ENCODE measurements at regions not wholly inside any gene's neighbourhood (a gene's known extent, or its start where the extent isn't known, plus 50 kb on each side); places are given as distances from the start of the nearest gene placed in this dataset.

DNA sequence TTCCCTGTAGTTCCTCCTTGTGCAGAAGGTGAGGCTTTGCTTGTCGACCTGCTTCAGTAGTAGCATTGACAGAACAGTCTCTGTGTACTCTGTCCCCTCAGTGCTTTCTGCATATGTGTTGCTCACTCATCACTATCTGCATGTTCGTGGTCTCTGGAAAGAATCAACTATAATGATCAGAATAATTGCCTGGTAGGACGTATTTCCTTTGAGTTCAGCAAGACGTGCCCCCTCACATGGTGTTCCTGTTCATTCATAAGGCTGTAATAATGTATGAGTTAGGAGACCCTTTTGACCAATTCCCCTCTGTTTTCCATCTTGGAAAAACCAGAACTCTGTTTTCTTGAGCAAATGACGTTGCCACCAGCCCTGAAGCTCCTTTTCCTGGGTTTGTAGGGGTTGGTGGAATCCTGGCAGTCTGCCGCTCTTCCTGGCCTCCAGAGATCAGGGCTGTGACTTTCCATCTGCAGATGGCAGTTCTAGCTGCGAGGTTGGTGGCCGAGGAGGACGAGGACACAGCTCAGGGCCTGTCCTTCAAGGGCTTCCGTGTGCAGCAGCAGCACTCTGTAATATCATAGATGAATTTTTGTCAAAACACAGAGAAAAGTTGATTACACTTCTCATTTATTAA, 61.9 kb downstream of the EXOSC2 start:
- H3K4me3 ChIP-seq (ENCODE audit: low read length): no peak overlapping the region
- TF ChIP-seq CTCF (IDR thresholded peaks at IDR 0.05; ENCODE audit: insufficient read depth, low read depth, low read length, missing control alignments): no peak
- no peak for DNase-seq (ENCODE audit: low read depth)

DNA sequence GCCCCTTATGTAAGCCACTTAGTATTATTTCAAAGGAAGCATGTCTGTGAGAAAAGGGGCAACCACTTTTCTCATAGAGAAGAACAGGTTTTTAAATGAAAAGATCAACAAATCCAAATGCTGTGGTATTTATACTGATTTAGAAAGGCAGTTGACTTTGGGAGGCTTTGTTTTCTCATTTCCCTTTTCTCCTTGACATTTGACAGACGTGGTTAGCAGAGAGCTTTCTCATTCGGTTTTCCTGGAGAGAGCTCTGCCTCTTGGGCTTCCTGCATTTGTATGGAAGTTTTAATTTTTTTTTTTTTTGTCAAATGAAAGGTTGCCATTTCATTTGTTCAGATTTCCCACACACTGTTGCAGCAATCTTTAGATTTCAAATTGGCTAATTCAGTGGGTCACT, 62.5 kb downstream of the EXOSC2 start:
- DNase-seq (ENCODE audit: low read depth): no peak
- no peak for TF ChIP-seq CTCF (IDR thresholded peaks at IDR 0.05; ENCODE audit: insufficient read depth, low read depth, low read length, missing control alignments)
- H3K4me3 ChIP-seq (ENCODE audit: low read length): no peak overlapping the region

- no peak overlapping the region for H3K4me3 ChIP-seq (ENCODE audit: low read length)
- TF ChIP-seq CTCF (IDR thresholded peaks at IDR 0.05; ENCODE audit: insufficient read depth, low read depth, low read length, missing control alignments): no peak
- no peak for DNase-seq (ENCODE audit: low read depth)
These were observed 63.0 kb downstream of the EXOSC2 start for GRCh38 chr9:130756455-130757152.

DNA sequence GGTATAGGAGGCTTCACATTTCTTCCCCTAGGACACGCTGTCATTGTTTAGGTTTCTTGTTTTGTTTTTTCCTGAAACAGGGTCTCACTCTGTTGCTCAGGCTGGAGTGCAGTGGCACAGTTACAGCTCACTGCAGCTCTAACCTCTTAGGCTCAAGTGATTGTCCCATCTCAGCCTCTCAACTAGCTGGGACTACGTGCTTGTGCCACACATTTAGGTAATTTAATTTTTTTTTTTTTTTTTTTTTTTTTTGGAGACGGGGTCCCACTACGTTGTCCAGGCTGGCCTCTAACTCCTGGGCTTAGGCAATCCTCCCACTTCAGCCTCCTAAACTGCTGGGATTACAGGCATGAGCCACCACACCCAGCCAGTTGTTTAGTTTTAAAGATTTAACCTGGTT, 66.2 kb downstream of the EXOSC2 start:
- no peak for TF ChIP-seq CTCF (IDR thresholded peaks at IDR 0.05; ENCODE audit: insufficient read depth, low read depth, low read length, missing control alignments)
- no peak overlapping the region for H3K4me3 ChIP-seq (ENCODE audit: low read length)
- no peak for DNase-seq (ENCODE audit: low read depth)

DNA sequence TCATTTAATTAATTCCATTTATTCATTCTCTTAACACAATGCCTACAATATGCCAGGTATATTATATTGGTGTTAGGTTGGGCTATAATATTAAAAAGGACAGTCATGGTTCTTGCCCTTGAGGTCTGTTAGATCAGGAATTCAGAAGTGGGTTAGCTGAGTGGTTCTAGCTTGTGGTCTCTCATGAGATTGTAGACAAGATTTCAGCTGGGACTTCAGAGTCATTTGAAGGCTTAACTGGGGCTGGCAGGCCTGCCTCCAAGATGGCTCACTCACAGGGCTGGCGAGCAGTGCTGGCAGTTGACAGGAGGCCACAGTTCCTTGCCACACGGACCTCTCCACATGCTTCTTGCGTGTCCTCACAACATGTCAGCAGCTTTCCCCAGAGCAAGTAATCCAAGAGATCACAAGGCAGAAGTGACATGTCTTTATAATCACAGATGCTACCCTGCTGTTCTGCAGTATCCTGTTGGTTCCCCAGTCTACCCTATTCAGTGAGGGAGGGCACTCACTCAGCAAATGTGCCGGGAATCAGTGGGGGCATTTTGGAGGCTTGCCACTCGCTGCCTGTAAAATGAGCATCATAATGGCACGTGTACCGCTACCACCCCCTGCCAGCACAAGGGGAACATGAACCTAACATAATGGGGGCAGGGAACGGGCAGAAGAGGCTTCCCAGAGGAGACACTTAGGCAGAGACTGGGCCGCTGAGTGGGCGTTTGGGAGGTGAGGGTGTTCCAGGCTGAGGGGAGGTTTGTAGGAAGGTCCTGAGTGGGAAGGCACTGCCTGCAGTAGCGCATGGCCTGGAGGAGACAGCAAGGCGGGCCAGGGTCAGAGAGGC, 70.0 kb downstream of the EXOSC2 start:
- DNase-seq (ENCODE audit: low read depth): no peak
- H3K4me3 ChIP-seq (ENCODE audit: low read length): no peak overlapping the region
- no peak for TF ChIP-seq CTCF (IDR thresholded peaks at IDR 0.05; ENCODE audit: insufficient read depth, low read depth, low read length, missing control alignments)

DNA sequence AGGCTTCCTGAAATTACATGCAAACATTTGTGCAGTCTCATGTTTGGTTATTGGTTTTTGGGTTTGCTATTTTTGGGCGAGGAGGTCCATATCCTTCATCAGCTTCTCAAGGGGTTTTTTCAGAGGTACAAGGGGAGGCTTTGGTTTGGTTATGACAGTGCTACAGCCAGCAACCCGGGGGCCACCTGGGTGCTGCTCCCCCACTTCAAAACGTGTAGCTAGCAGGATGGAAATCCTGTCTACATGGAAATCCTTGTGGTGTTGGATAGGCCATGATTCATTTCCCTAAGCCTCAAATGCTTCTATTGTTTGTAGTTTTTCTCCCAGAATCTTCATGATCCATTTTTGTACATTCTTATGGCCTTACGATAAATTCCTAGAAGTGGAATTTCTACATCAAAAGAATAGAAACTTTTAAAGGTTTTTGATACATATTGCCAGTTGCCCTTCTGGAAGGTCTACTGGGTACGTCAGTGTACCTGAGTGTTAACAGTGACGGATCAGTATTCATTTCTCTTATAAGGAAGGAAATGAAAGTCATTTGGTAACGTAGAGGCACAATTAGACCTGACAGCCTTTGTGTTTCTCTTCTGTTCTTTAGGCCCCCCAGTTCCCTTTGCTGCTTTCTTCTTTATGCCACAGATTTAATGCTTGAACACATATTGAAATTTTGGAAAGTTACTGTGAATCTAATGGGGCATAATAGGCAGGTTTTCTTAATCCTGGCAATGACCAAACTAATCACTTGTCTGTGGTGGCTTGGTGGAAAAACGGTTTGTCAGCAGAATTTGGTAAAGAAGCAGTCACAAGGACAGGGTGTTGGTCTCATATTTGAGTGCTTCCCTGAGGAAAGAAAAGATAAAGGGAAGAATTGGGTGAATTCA, 69.7 kb upstream of the ABL1 start:
- H3K4me3 ChIP-seq (ENCODE audit: low read length): no peak overlapping the region
- TF ChIP-seq CTCF (IDR thresholded peaks at IDR 0.05; ENCODE audit: insufficient read depth, low read depth, low read length, missing control alignments): no peak
- DNase-seq (ENCODE audit: low read depth): no peak

Measured in epithelial cell of esophagus (primary cell).